GM23338 (cell line): ENCODE measurements at regions not wholly inside any gene's neighbourhood (a gene's known extent, or its start where the extent isn't known, plus 50 kb on each side); places are given as distances from the start of the nearest gene placed in this dataset.
A peak's percentile ranks its signal among the peaks of the same experiment; 100 is the strongest.

Experiments used
- ATAC-seq: fragments of 200-7000 bp; cut with Tn5 transposase; 3 replicates; pipeline ENCODE4 v1.9.1; 2020
- DNase-seq: peaks from one replicate; pipeline ENCODE4 v3.0.0-alpha.2; 2015; ENCODE audit warnings: low spot score
- H2AFZ ChIP-seq: fragments of 200-600 bp; sonication (generic); 2 replicates; pipeline ENCODE4 v1.8.0; 2016; ENCODE audit warnings: antibody characterized with exemption, mild to moderate bottlenecking, moderate library complexity
- H3F3A ChIP-seq: fragments of 200-600 bp; sonication (generic); replicated peaks from 2 replicates; pipeline ENCODE4 v1.8.0; 2017; ENCODE audit warnings: antibody characterized with exemption, mixed run types, low read depth
- H3K27ac ChIP-seq: fragments of 200-600 bp; sonication (generic); 2 replicates; pipeline ENCODE4 v1.6.1; 2016; ENCODE audit warnings: low read depth
- H3K27me3 ChIP-seq: fragments of 200-600 bp; sonication (generic); 2 replicates; pipeline ENCODE4 v1.8.0; 2016; ENCODE audit warnings: mild to moderate bottlenecking, mixed run types, moderate library complexity; ENCODE audit not compliant: insufficient read depth
- H3K36me3 ChIP-seq: fragments of 200-600 bp; sonication (generic); 2 replicates; pipeline ENCODE4 v1.8.0; 2016; ENCODE audit warnings: mild to moderate bottlenecking; ENCODE audit not compliant: insufficient read depth
- H3K4me1 ChIP-seq: fragments of 200-600 bp; sonication (generic); 2 replicates; pipeline ENCODE4 v1.8.0; 2016; ENCODE audit warnings: mild to moderate bottlenecking, moderate library complexity; ENCODE audit not compliant: insufficient read depth
- H3K4me2 ChIP-seq: fragments of 200-600 bp; sonication (generic); 2 replicates; pipeline ENCODE4 v1.7.1; 2017; ENCODE audit warnings: mixed run types
- H3K4me3 ChIP-seq: fragments of 200-600 bp; sonication (generic); 2 replicates; pipeline ENCODE4 v1.6.1; 2016; ENCODE audit warnings: mixed run types
- H3K79me2 ChIP-seq: fragments of 200-600 bp; sonication (generic); replicated peaks from 2 replicates; pipeline ENCODE4 v1.8.0; 2017; ENCODE audit warnings: mild to moderate bottlenecking; ENCODE audit not compliant: insufficient read depth
- H3K9me2 ChIP-seq: fragments of 200-600 bp; sonication (generic); 2 replicates; pipeline ENCODE4 v1.8.0; 2017; ENCODE audit not compliant: insufficient read depth
- H4K20me1 ChIP-seq: fragments of 200-600 bp; sonication (generic); replicated peaks from 2 replicates; pipeline ENCODE4 v1.8.0; 2017; ENCODE audit warnings: mild to moderate bottlenecking; ENCODE audit not compliant: insufficient read depth
- H3K27ac Mint-ChIP-seq: 2 replicates; pipeline ENCODE4 v1.8.0; 2020; ENCODE audit warnings: inconsistent platforms, mild to moderate bottlenecking, moderate library complexity, mixed read lengths
- H3K27me3 Mint-ChIP-seq: 3 replicates; pipeline ENCODE4 v1.8.0; 2022; ENCODE audit warnings: low read depth, mild to moderate bottlenecking, moderate library complexity, mixed read lengths, inconsistent platforms; ENCODE audit not compliant: insufficient read depth, poor library complexity
- H3K36me3 Mint-ChIP-seq: 3 replicates; pipeline ENCODE4 v1.8.0; 2021; ENCODE audit warnings: low read depth, mild to moderate bottlenecking, inconsistent platforms, moderate library complexity, mixed read lengths
- H3K4me1 Mint-ChIP-seq: 3 replicates; pipeline ENCODE4 v1.8.0; 2020; ENCODE audit warnings: mild to moderate bottlenecking, inconsistent platforms, mixed read lengths
- H3K4me3 Mint-ChIP-seq: 3 replicates; pipeline ENCODE4 v1.8.0; 2021; ENCODE audit warnings: moderate library complexity, mild to moderate bottlenecking, inconsistent platforms, mixed read lengths
- H3K9me3 Mint-ChIP-seq: 3 replicates; pipeline ENCODE4 v1.8.0; 2020; ENCODE audit warnings: moderate library complexity, mild to moderate bottlenecking, inconsistent platforms, mixed read lengths
- CREB1 ChIP-seq: fragments of 250-450 bp; sonication (Bioruptor Pico); IDR thresholded peaks from 2 replicates; pipeline ENCODE4 v1.5.0; 2020; ENCODE audit warnings: low read depth, mild to moderate bottlenecking, moderate library complexity
- CTCF ChIP-seq, 2 experiments: fragments of 200-600 bp in 1 of 2; sonication (generic) in 1 of 2; conservative IDR thresholded peaks; 2 replicates each; pipeline versions ENCODE4 v1.5.1 to v1.6.1; 2016 to 2017; ENCODE audit warnings: antibody characterized with exemption in 2 of 2, low read depth in 2 of 2, mild to moderate bottlenecking in 2 of 2, moderate library complexity in 1 of 2
- ETS1 ChIP-seq: IDR thresholded peaks from 2 replicates; pipeline ENCODE4 v1.6.1; 2016; ENCODE audit warnings: antibody characterized with exemption
- EZH2 ChIP-seq: fragments of 200-600 bp; sonication (generic); IDR thresholded peaks from one replicate; pipeline ENCODE4 v1.8.0; 2017; ENCODE audit warnings: antibody characterized with exemption, mild to moderate bottlenecking, low read depth; ENCODE audit not compliant: unreplicated experiment
- EZH2phosphoT487 ChIP-seq: fragments of 200-600 bp; sonication (generic); IDR thresholded peaks from one replicate; pipeline ENCODE4 v1.8.1; 2018; ENCODE audit warnings: antibody characterized with exemption; ENCODE audit not compliant: unreplicated experiment
- JUNB ChIP-seq: IDR thresholded peaks from one replicate; pipeline ENCODE4 v1.6.1; 2016; ENCODE audit warnings: antibody characterized with exemption; ENCODE audit not compliant: unreplicated experiment
- NANOG ChIP-seq: IDR thresholded peaks from 2 replicates; pipeline ENCODE4 v1.6.1; 2016; ENCODE audit warnings: antibody characterized with exemption, borderline replicate concordance
- POLR2AphosphoS5 ChIP-seq: IDR thresholded peaks from 2 replicates; pipeline ENCODE4 v1.6.1; 2016; ENCODE audit warnings: antibody characterized with exemption, low read depth
- REST ChIP-seq: IDR thresholded peaks from one replicate; pipeline ENCODE4 v1.6.1; 2018; ENCODE audit warnings: antibody characterized with exemption; ENCODE audit not compliant: unreplicated experiment
- STAT1 ChIP-seq: IDR thresholded peaks from one replicate; pipeline ENCODE4 v1.6.1; 2016; ENCODE audit warnings: antibody characterized with exemption; ENCODE audit not compliant: unreplicated experiment
- ZNF114 ChIP-seq: fragments of 250-450 bp; sonication (Bioruptor Pico); IDR thresholded peaks from 2 replicates; pipeline ENCODE4 v1.5.0; 2020; ENCODE audit warnings: mild to moderate bottlenecking, moderate library complexity
- ZNF331 ChIP-seq: fragments of 250-450 bp; sonication (Bioruptor Pico); IDR thresholded peaks from 2 replicates; pipeline ENCODE4 v1.5.0; 2020; ENCODE audit warnings: low read depth, mild to moderate bottlenecking, moderate library complexity
- ZNF462 ChIP-seq: fragments of 250-450 bp; sonication (Bioruptor Pico); IDR thresholded peaks from 2 replicates; pipeline ENCODE4 v1.5.0; 2020; ENCODE audit warnings: mild to moderate bottlenecking, moderate library complexity

GRCh38 chr10:26621889-26622711 is 75.4 kb upstream of the PDSS1 start:
- DNase-seq, result peak; percentile 71

More at GRCh38 chr10:26621889-26622711, 75.4 kb upstream of the PDSS1 start:
- no peaks in the 10 kb centered on the region for H3K36me3 Mint-ChIP-seq
- H3K9me3 Mint-ChIP-seq, result no peaks in the 10 kb centered on the region
- Histone ChIP-seq H2AFZ (peak overlapping the region; percentile 88), H3K4me3 (peak overlapping the region; percentile 58), H3K27me3 (peaks cover 12% of the 10 kb centered on the region; the same call in 1 of the 2 replicates), H3K9me2 (no peaks in the 10 kb centered on the region), H3K4me1 (no peaks in the 10 kb centered on the region), H3K36me3 (no peaks in the 10 kb centered on the region), H3K79me2 (no peaks in the 10 kb centered on the region), H3K27ac (no peak overlapping the region), H3K4me2 (peak overlapping the region; percentile 81), H3F3A (no peaks in the 10 kb centered on the region), H4K20me1 (no peaks in the 10 kb centered on the region)
- no peak overlapping the region for H3K27ac Mint-ChIP-seq
- 0 out of 3 replicates have a peak, but pooled peaks cover 4% of the 10 kb centered on the region for H3K4me1 Mint-ChIP-seq
- no peaks in the 10 kb centered on the region for H3K27me3 Mint-ChIP-seq
- peak; percentile 98 for ATAC-seq
- no peak for TF ChIP-seq EZH2phosphoT487
- TF ChIP-seq STAT1, result no peak
- TF ChIP-seq ZNF462 (CRISPR knock-in tag), result no peak
- TF ChIP-seq CREB1 (CRISPR knock-in tag), result no peak
- no peak for TF ChIP-seq JUNB
- TF ChIP-seq ZNF114 (CRISPR knock-in tag), result no peak
- no peak for TF ChIP-seq NANOG
- no peak for TF ChIP-seq CTCF (conservative IDR thresholded peaks at IDR 0.05; ENCODE audit: low read depth in 2 of 2)
- no peak for TF ChIP-seq ZNF331
- TF ChIP-seq EZH2, result no peak
- no peak for TF ChIP-seq REST
- TF ChIP-seq ETS1, result no peak
- no peak for TF ChIP-seq POLR2AphosphoS5
- peak overlapping the region; percentile 67 for H3K4me3 Mint-ChIP-seq
